PC-9 (cell line): ENCODE measurements at regions not wholly inside any gene's neighbourhood (a gene's known extent, or its start where the extent isn't known, plus 50 kb on each side); places are given as distances from the start of the nearest gene placed in this dataset.
"Not testable (repeated sequence)": the region's sequence is repeated elsewhere in the genome, so short reads cannot be mapped to it uniquely, and the experiment has no call there.

Experiments
- CTCF ChIP-seq: fragments of 200-600 bp; sonication (generic); conservative IDR thresholded peaks from 2 replicates; pipeline ENCODE4 v1.6.1; 2017; ENCODE audit warnings: mixed run types, antibody characterized with exemption, mild to moderate bottlenecking, moderate library complexity
- EZH2 ChIP-seq: fragments of 200-600 bp; sonication (generic); IDR thresholded peaks from 2 replicates; pipeline ENCODE4 v1.8.0; 2017; ENCODE audit warnings: antibody characterized with exemption, low read depth

GRCh38 chr7:42636380-42636779 is 275.5 kb downstream of the C7orf25 start:
- TF ChIP-seq EZH2, CTCF: not testable (repeated sequence)
